Fibroblast of the aortic adventitia (primary cell): ENCODE measurements at regions not wholly inside any gene's neighbourhood (a gene's known extent, or its start where the extent isn't known, plus 50 kb on each side); places are given as distances from the start of the nearest gene placed in this dataset.
"Not testable (repeated sequence)": the region's sequence is repeated elsewhere in the genome, so short reads cannot be mapped to it uniquely, and the experiment has no call there.

Experiments
- DNase-seq: peaks from one replicate; pipeline ENCODE4 v3.0.0-alpha.2; 2010; ENCODE audit warnings: low read depth
- H3K4me3 ChIP-seq: 2 replicates; pipeline ENCODE4 v1.5.1; 2011; ENCODE audit warnings: low read depth, mild to moderate bottlenecking, control low read depth, low read length, moderate library complexity
- TF ChIP-seq, protein P1 (sequence below): IDR thresholded peaks from 2 replicates; pipeline ENCODE4 v1.5.1; 2011; ENCODE audit warnings: mild to moderate bottlenecking, low read length, control low read depth, inconsistent platforms; ENCODE audit not compliant: insufficient read depth

DNA sequence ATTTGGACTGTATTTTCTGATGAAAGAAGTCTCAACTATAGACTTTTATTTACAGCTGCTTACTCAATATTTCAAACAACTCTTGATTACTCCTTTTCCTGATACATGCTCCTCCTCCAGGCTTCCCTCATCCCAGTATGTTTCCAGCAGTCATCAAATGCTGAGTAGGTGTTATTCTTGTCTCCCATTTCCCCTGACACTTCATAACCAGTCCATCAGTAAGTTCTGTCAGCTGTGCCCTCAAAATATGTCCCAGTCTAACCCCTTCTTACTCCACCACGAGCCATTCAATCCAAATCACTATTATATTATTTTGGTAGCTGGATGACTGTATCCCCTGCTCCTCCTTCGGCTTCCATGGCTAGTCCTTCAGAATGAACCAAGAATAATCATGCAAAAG lies 189.1 kb upstream of the DTNA start:
- no peak for DNase-seq
- TF ChIP-seq, protein P1, sequence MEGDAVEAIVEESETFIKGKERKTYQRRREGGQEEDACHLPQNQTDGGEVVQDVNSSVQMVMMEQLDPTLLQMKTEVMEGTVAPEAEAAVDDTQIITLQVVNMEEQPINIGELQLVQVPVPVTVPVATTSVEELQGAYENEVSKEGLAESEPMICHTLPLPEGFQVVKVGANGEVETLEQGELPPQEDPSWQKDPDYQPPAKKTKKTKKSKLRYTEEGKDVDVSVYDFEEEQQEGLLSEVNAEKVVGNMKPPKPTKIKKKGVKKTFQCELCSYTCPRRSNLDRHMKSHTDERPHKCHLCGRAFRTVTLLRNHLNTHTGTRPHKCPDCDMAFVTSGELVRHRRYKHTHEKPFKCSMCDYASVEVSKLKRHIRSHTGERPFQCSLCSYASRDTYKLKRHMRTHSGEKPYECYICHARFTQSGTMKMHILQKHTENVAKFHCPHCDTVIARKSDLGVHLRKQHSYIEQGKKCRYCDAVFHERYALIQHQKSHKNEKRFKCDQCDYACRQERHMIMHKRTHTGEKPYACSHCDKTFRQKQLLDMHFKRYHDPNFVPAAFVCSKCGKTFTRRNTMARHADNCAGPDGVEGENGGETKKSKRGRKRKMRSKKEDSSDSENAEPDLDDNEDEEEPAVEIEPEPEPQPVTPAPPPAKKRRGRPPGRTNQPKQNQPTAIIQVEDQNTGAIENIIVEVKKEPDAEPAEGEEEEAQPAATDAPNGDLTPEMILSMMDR: no peak
- no peak overlapping the region for H3K4me3 ChIP-seq

DNA sequence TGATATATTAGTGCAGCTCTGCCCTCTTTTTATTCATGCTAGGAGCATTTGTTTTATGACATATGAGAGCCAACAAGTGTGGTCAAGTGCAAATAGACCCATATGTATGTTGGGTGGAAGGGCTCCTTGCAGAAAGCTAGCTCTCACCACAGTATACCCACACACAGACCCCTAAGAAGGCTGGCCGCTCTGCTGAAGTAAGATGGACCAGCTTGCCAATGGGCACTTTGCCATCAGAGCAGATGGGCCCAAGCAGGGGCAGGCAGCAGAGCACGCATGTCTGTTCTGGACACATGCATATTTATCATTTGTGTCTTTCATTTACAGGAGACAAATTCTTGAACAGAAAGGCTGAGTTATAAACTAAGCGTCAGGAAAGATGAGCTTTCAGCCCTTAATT lies 187.5 kb upstream of the DTNA start:
- TF ChIP-seq, protein P1: no peak
- no peak overlapping the region for H3K4me3 ChIP-seq
- no peak for DNase-seq

DNA sequence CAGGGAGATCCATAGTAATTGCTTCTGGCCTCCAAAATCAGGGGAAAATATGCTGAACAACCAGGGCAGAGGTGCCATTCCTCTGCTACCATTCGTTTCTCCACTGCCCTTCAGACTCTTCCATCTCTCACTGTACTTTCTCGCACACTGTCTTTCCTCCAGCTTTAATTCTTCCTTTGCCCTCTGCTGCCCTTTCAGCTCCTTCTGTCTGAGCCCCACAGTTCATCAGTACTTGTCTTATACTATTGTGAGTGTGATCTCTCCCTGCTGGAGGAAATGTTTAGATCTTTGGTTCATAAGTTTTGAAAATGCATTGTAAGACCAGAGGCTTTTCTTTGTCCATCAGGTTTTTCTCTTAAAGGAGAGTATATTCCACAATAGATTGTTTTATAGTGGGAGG lies 184.9 kb upstream of the DTNA start:
- DNase-seq: no peak
- TF ChIP-seq, protein P1: no peak
- no peak overlapping the region for H3K4me3 ChIP-seq

DNA sequence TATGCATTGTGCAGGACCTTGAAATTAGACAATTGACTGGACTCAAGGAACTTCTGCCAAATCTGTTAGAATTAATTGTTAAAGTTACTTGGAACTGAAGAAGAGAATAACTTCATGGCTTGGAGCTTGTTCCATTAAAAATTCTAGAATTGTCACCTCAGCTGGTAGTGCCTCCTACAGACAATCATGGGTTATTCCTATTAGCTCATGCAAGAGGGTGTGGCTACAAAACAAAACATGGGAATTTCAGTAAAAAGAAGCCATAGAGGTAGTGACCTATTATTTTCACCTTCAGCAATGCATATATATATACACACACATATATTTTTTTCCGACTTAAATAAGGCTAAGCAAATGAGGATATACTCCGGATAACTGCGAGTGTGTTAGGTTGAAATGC lies 181.9 kb upstream of the DTNA start:
- H3K4me3 ChIP-seq: no peak overlapping the region
- TF ChIP-seq, protein P1: no peak
- no peak for DNase-seq

DNA sequence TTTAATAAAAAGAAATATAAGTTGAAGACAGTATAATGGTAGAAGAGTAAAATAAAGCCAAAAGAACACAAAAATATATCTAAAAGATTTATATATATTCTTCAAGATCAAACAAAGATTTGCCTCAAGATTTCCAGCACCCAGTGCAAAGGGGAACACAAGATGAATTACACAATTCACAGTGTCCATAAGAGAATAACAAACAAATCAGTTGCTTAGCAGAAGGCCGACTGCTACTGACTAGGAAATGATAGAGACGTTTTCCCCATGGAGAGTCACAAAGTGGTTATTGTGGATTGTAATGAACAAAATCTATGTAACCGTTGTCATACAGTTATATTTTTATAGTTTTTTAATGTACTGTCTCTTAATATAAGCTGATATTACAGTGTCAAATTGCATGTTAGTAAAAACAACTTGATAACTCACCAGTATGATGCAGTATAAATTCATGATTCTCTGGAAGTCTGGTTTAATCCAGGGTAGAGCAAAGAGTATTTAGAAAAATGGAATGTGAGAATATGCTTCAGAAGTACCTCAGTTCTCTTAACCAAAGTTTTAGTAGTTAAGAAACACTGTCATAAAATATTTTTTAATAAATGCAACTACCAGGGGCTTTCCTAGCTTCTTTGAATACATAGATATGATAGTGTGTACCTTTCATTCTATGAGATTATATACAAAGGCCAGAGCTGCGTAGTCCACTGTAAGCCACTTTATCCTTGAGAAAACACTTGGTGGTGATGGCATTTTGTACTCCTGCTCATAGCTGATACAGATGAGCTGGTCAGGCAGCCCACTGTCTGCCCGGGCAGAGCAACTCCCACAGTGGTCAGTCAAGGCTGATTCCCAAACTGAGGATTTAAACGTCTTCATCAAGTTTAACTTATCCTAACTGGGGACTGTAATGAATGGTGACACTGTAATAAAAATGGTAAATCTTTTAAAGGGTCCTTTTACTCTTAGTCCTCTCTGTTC lies 180.5 kb upstream of the DTNA start:
- TF ChIP-seq, protein P1: no peak
- H3K4me3 ChIP-seq: no peak overlapping the region
- no peak for DNase-seq

DNA sequence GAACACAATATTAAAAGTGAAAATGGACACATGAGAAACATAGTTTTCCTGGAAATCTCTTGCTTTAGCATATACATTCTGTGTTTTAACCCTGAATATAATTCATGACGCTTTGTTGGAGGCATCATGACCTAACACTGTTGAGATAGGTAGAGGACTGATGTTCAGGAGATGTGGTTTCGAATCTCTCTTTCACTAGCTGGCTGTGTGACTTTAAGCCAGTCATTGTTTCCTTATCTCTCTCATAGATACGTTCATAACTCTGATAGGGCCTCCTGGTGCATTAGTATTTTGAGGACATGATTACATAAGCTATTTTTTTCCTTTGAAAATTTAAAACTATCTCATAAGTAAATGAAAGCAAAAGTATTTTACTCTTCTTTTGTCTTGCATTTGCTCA lies 179.0 kb upstream of the DTNA start:
- no peak for DNase-seq

DNA sequence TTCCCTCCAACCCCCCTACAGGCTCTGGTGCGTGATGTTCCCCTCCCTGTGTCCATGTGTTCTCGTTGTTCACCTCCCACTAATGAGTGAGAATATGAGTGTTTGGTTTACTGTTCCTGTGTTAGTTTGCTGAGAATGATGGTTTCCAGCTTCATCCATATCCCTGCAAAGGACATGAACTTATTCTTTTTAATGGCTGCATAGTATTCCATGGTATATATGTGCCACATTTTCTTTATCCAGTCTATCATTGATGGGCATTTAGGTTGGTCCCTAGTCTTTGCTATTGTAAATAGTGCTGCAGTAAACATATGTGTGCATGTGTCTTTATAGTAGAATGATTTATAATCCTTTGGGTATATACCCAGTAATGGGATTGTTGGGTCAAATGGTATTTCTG lies 175.5 kb upstream of the DTNA start:
- not testable (repeated sequence) for DNase-seq, H3K4me3 ChIP-seq

More for the DNA sequence above, 179.0 kb upstream of the DTNA start:
- H3K4me3 ChIP-seq: no peak overlapping the region
- TF ChIP-seq, protein P1: no peak
